H9 (cell line): ENCODE measurements at regions not wholly inside any gene's neighbourhood (a gene's known extent, or its start where the extent isn't known, plus 50 kb on each side); places are given as distances from the start of the nearest gene placed in this dataset.

ENCODE experiments used
- DNase-seq: peaks from one replicate; pipeline ENCODE4 v3.0.0-alpha.2; 2017
- H2AFZ ChIP-seq: one replicate; pipeline ENCODE4 v1.6.1; 2013; ENCODE audit warnings: mild to moderate bottlenecking, low read length, control low read depth, moderate library complexity
- H2AK5ac ChIP-seq: 2 replicates; pipeline ENCODE4 v1.6.1; 2013; ENCODE audit warnings: low read length, control low read depth, mixed read lengths; ENCODE audit not compliant: insufficient read length
- H2BK120ac ChIP-seq: one replicate; pipeline ENCODE4 v1.6.1; 2013; ENCODE audit warnings: low read depth, mild to moderate bottlenecking, low read length, control low read depth, inconsistent platforms; ENCODE audit not compliant: poor library complexity, severe bottlenecking
- H2BK12ac ChIP-seq: 2 replicates; pipeline ENCODE4 v1.6.1; 2013; ENCODE audit warnings: low read length, control low read depth, mixed read lengths, low read depth; ENCODE audit not compliant: insufficient read length
- H2BK15ac ChIP-seq: 2 replicates; pipeline ENCODE4 v1.6.1; 2013; ENCODE audit warnings: low read depth, low read length, control low read depth
- H2BK20ac ChIP-seq: one replicate; pipeline ENCODE4 v1.6.1; 2013; ENCODE audit warnings: low read depth, mild to moderate bottlenecking, low read length, control low read depth, inconsistent platforms; ENCODE audit not compliant: poor library complexity, severe bottlenecking
- H2BK5ac ChIP-seq: 2 replicates; pipeline ENCODE4 v1.6.1; 2013; ENCODE audit warnings: low read length, control low read depth, mixed read lengths; ENCODE audit not compliant: insufficient read length
- H3K14ac ChIP-seq: 2 replicates; pipeline ENCODE4 v1.6.1; 2013; ENCODE audit warnings: low read length, control low read depth; ENCODE audit not compliant: insufficient read depth
- H3K18ac ChIP-seq: 2 replicates; pipeline ENCODE4 v1.6.1; 2013; ENCODE audit warnings: low read depth, mild to moderate bottlenecking, mixed read lengths, low read length, control low read depth; ENCODE audit not compliant: insufficient read length
- H3K23ac ChIP-seq: 2 replicates; pipeline ENCODE4 v1.6.1; 2013; ENCODE audit warnings: low read length, control low read depth, mixed read lengths, low read depth; ENCODE audit not compliant: insufficient read length
- H3K23me2 ChIP-seq: 2 replicates; pipeline ENCODE4 v1.6.1; 2013; ENCODE audit warnings: low read depth, mild to moderate bottlenecking, mixed read lengths, low read length, control low read depth; ENCODE audit not compliant: insufficient read length, poor library complexity, severe bottlenecking
- H3K27ac ChIP-seq: 2 replicates; pipeline ENCODE4 v1.5.1; 2013; ENCODE audit warnings: low read length, control low read depth, mixed read lengths, low read depth; ENCODE audit not compliant: insufficient read length
- H3K27me3 ChIP-seq: 2 replicates; pipeline ENCODE4 v1.6.1; 2013; ENCODE audit warnings: low read length, control low read depth, inconsistent platforms; ENCODE audit not compliant: insufficient read depth
- H3K4ac ChIP-seq: 2 replicates; pipeline ENCODE4 v1.6.1; 2013; ENCODE audit warnings: low read depth, mild to moderate bottlenecking, control low read depth, inconsistent platforms, low read length, moderate library complexity
- H3K4me1 ChIP-seq: 2 replicates; pipeline ENCODE4 v1.6.1; 2013; ENCODE audit warnings: low read length, control low read depth, inconsistent platforms; ENCODE audit not compliant: insufficient read depth
- H3K4me2 ChIP-seq: 2 replicates; pipeline ENCODE4 v1.6.1; 2013; ENCODE audit warnings: low read length, control low read depth, mixed read lengths; ENCODE audit not compliant: insufficient read length, insufficient read depth
- H3K56ac ChIP-seq: 2 replicates; pipeline ENCODE4 v1.6.1; 2013; ENCODE audit warnings: low read depth, mild to moderate bottlenecking, mixed read lengths, low read length, control low read depth; ENCODE audit not compliant: insufficient read length
- H3K79me1 ChIP-seq: 2 replicates; pipeline ENCODE4 v1.6.1; 2013; ENCODE audit warnings: low read depth, mild to moderate bottlenecking, moderate library complexity, low read length, control low read depth, inconsistent platforms; ENCODE audit not compliant: insufficient read depth, poor library complexity, severe bottlenecking
- H3K79me2 ChIP-seq: 2 replicates; pipeline ENCODE4 v1.6.1; 2013; ENCODE audit warnings: low read length, control low read depth, inconsistent platforms; ENCODE audit not compliant: insufficient read depth
- H3K9ac ChIP-seq: 2 replicates; pipeline ENCODE4 v1.6.1; 2013; ENCODE audit warnings: low read length, control low read depth, mixed read lengths; ENCODE audit not compliant: insufficient read length; ENCODE audit errors: extremely low read depth
- H3K9me3 ChIP-seq: one replicate; pipeline ENCODE4 v1.6.1; 2013; ENCODE audit warnings: low read depth, low read length, inconsistent platforms; ENCODE audit not compliant: control insufficient read depth
- H3T11ph ChIP-seq: one replicate; pipeline ENCODE4 v1.6.1; 2013; ENCODE audit warnings: mild to moderate bottlenecking, low read length, control low read depth, inconsistent platforms
- H4K20me1 ChIP-seq: one replicate; pipeline ENCODE4 v1.6.1; 2013; ENCODE audit not compliant: control insufficient read depth, insufficient read length, insufficient read depth
- H4K5ac ChIP-seq: 2 replicates; pipeline ENCODE4 v1.6.1; 2013; ENCODE audit warnings: low read depth, mild to moderate bottlenecking, mixed read lengths, low read length, control low read depth; ENCODE audit not compliant: insufficient read length
- H4K8ac ChIP-seq: replicated peaks from 2 replicates; pipeline ENCODE4 v1.6.1; 2013; ENCODE audit warnings: low read length, control low read depth, mixed read lengths, low read depth; ENCODE audit not compliant: insufficient read length
- H4K91ac ChIP-seq: 2 replicates; pipeline ENCODE4 v1.6.1; 2013; ENCODE audit warnings: low read depth, mild to moderate bottlenecking, moderate library complexity, mixed read lengths, low read length, control low read depth; ENCODE audit not compliant: insufficient read length
- H3K27ac Mint-ChIP-seq, 3 experiments: 2 replicates in 2 of 3; 3 replicates in 1 of 3; pipeline ENCODE4 v1.8.0; 2020 to 2021; ENCODE audit warnings: mixed read lengths in 3 of 3, mild to moderate bottlenecking in 1 of 3, moderate library complexity in 1 of 3
- H3K27me3 Mint-ChIP-seq: 2 replicates; pipeline ENCODE4 v1.8.0; 2021; ENCODE audit warnings: low read depth, mild to moderate bottlenecking, moderate library complexity, mixed read lengths
- H3K36me3 Mint-ChIP-seq, 3 experiments: 2 replicates in 2 of 3; 3 replicates in 1 of 3; pipeline ENCODE4 v1.8.0; 2020 to 2021; ENCODE audit warnings: low read depth in 3 of 3, mixed read lengths in 3 of 3; ENCODE audit not compliant: insufficient read depth in 1 of 3
- H3K4me1 Mint-ChIP-seq, 2 experiments: 2 replicates each; pipeline ENCODE4 v1.8.0; 2020; ENCODE audit warnings: mixed read lengths in 2 of 2
- H3K4me3 Mint-ChIP-seq, 2 experiments: 2 replicates in 1 of 2; 3 replicates in 1 of 2; pipeline ENCODE4 v1.8.0; 2020 to 2021; ENCODE audit warnings: mild to moderate bottlenecking in 2 of 2, mixed read lengths in 2 of 2, moderate library complexity in 1 of 2
- H3K9me3 Mint-ChIP-seq, 2 experiments: 2 replicates in 1 of 2; 3 replicates in 1 of 2; pipeline ENCODE4 v1.8.0; 2020; ENCODE audit warnings: mild to moderate bottlenecking in 2 of 2, mixed read lengths in 2 of 2, moderate library complexity in 1 of 2
- WGBS: extraction: QIAGEN DNeasy Blood & Tissue Kit; methylation state at CpG from one replicate; pipeline ENCODE4 v1.1.7; 2013; ENCODE audit warnings: missing lambda C conversion rate, low lambda C conversion rate, mixed read lengths; ENCODE audit not compliant: insufficient read length; ENCODE audit errors: extremely low coverage; 5-methylcytosine and 5-hydroxymethylcytosine counted together
- TF ChIP-seq, protein P1 (sequence below): fragments of 200-600 bp; sonication (generic); conservative IDR thresholded peaks from 3 replicates; pipeline ENCODE4 v1.8.0; 2021; ENCODE audit warnings: antibody characterized with exemption, mild to moderate bottlenecking

DNA sequence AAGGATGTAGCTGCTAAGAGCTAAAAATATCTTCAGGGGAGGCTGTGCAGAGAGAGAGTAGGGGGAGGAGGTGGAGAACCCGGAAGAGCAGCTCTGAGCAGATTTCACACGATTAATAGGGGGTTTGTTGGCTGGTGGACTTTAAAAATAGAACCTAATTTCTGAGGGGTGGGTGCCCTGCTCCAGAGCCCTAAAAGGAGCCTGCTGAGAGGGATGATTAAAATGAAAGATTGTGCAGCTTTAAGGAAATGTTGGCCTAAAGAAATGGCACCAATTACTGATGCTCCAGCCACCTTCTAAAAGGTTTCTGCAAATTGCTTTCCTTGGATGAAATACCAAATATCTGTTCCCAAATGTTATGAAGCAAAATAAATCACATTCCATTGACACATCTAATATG is 202.8 kb upstream of the BTBD3 start:
- H3K9me3 ChIP-seq: no peaks in the 10 kb centered on the region
- H4K20me1 ChIP-seq: no peaks in the 10 kb centered on the region
- DNase-seq: no peak
- H2BK12ac ChIP-seq: no peak overlapping the region
- H2BK120ac ChIP-seq: no peak overlapping the region
- H3K14ac ChIP-seq: no peak overlapping the region
- H2BK5ac ChIP-seq: no peak overlapping the region
- H3K79me1 ChIP-seq: no peaks in the 10 kb centered on the region
- H3K56ac ChIP-seq: no peak overlapping the region
- no peak overlapping the region for H2AK5ac ChIP-seq
- no peak overlapping the region for H3K18ac ChIP-seq
- TF ChIP-seq, protein P1, sequence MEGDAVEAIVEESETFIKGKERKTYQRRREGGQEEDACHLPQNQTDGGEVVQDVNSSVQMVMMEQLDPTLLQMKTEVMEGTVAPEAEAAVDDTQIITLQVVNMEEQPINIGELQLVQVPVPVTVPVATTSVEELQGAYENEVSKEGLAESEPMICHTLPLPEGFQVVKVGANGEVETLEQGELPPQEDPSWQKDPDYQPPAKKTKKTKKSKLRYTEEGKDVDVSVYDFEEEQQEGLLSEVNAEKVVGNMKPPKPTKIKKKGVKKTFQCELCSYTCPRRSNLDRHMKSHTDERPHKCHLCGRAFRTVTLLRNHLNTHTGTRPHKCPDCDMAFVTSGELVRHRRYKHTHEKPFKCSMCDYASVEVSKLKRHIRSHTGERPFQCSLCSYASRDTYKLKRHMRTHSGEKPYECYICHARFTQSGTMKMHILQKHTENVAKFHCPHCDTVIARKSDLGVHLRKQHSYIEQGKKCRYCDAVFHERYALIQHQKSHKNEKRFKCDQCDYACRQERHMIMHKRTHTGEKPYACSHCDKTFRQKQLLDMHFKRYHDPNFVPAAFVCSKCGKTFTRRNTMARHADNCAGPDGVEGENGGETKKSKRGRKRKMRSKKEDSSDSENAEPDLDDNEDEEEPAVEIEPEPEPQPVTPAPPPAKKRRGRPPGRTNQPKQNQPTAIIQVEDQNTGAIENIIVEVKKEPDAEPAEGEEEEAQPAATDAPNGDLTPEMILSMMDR: no peak
- H3K4me1 ChIP-seq: peaks cover 9% of the 10 kb centered on the region; the same call in 1 of the 2 replicates
- H3K9ac ChIP-seq: no peak overlapping the region
- no peaks in the 10 kb centered on the region for H3K36me3 Mint-ChIP-seq
- no peak overlapping the region for H3K23ac ChIP-seq
- H4K91ac ChIP-seq: no peak overlapping the region
- H3K4me2 ChIP-seq: no peak overlapping the region
- no peaks in the 10 kb centered on the region for H3K79me2 ChIP-seq
- H3K23me2 ChIP-seq: no peaks in the 10 kb centered on the region
- no CpG with 5 or more reads among the region's 2 CpGs for WGBS
- H2BK15ac ChIP-seq: no peak overlapping the region
- H3K9me3 Mint-ChIP-seq: peaks cover 1 to 2% of the 10 kb centered on the region in 2 experiments; a peak in 3 of 5 replicates
- H4K5ac ChIP-seq: no peak overlapping the region
- H3K4me3 Mint-ChIP-seq: no peak overlapping the region
- peak overlapping the region in 1 of 3 experiments; percentile 49; a peak in 1 of 7 replicates for H3K27ac Mint-ChIP-seq
- H3K4me1 Mint-ChIP-seq: peaks cover 43 to 46% of the 10 kb centered on the region in 2 experiments
- H3K27me3 Mint-ChIP-seq: no peaks in the 10 kb centered on the region; the same call in 1 of the 2 replicates
- no peak overlapping the region for H2BK20ac ChIP-seq
- H2AFZ ChIP-seq: no peak overlapping the region
- no peak overlapping the region for H3K4ac ChIP-seq
- H4K8ac ChIP-seq: no peak overlapping the region
- H3T11ph ChIP-seq: no peak overlapping the region
- H3K27ac ChIP-seq: no peak overlapping the region
- no peaks in the 10 kb centered on the region for H3K27me3 ChIP-seq
